ENCODE measurements at regions not wholly inside any gene's neighbourhood (a gene's known extent, or its start where the extent isn't known, plus 50 kb on each side); places are given as distances from the start of the nearest gene placed in this dataset.

- no peak for DNase-seq
Observed at GRCh38 chr6:170053966-170054661, 236.8 kb downstream of the DLL1 start.

- DNase-seq, result no peak
Observed at GRCh38 chr6:170052991-170053821, 237.7 kb downstream of the DLL1 start.

GRCh38 chr6:170051229-170052172 lies 239.4 kb downstream of the DLL1 start:
- DNase-seq, result no peak

GRCh38 chr6:170050591-170051041 lies 240.3 kb downstream of the DLL1 start:
- no peak for DNase-seq

GRCh38 chr6:170049641-170050561 lies 241.0 kb downstream of the DLL1 start:
- DNase-seq, result no peak

- DNase-seq, result no peak
Observed at GRCh38 chr6:170048615-170049256, 242.1 kb downstream of the DLL1 start.

GRCh38 chr6:170047823-170048222 lies 243.1 kb downstream of the DLL1 start:
- no peak for DNase-seq

- no peak for DNase-seq
Observed at GRCh38 chr6:170046791-170047626, 243.9 kb downstream of the DLL1 start.

- no peak for DNase-seq
Observed at GRCh38 chr6:170045981-170046667, 244.8 kb downstream of the DLL1 start.

- DNase-seq, result no peak
Observed at GRCh38 chr6:170045563-170045960, 245.3 kb downstream of the DLL1 start.

GRCh38 chr6:170044836-170045562 lies 245.9 kb downstream of the DLL1 start:
- DNase-seq, result no peak

- no peak for DNase-seq
Observed at GRCh38 chr6:170043881-170044790, 246.7 kb downstream of the DLL1 start.

- DNase-seq, result no peak
Observed at GRCh38 chr6:170043150-170043819, 247.6 kb downstream of the DLL1 start.

- DNase-seq, result no peak
Observed at GRCh38 chr6:170042596-170043118, 248.2 kb downstream of the DLL1 start.

- DNase-seq, result no peak
Observed at GRCh38 chr6:170042123-170042522, 248.8 kb downstream of the DLL1 start.

- no peak for DNase-seq
Observed at GRCh38 chr6:170041526-170041925, 249.4 kb downstream of the DLL1 start.

- no peak for DNase-seq
Observed at GRCh38 chr6:170040906-170041305, 250.0 kb downstream of the DLL1 start.

Data from NK-92 treated with Interleukin-12 subunit alpha and Interleukin-12 subunit beta, amount 100 ng/mL, for 24 hours (cell line).